IMR-90 (cell line): ENCODE measurements at regions not wholly inside any gene's neighbourhood (a gene's known extent, or its start where the extent isn't known, plus 50 kb on each side); places are given as distances from the start of the nearest gene placed in this dataset.
"Not testable (repeated sequence)": the region's sequence is repeated elsewhere in the genome, so short reads cannot be mapped to it uniquely, and the experiment has no call there.

Experiments used
- BHLHE40 ChIP-seq: fragments of 150-350 bp; IDR thresholded peaks from 2 replicates; pipeline ENCODE4 v1.6.1; 2016; ENCODE audit warnings: mild to moderate bottlenecking, low read depth, low read length
- CTCF ChIP-seq: conservative IDR thresholded peaks from 2 replicates; pipeline ENCODE4 v1.5.1; 2012; ENCODE audit warnings: mild to moderate bottlenecking, low read depth, low read length, improper control_type of control experiment
- MAFK ChIP-seq: IDR thresholded peaks from 2 replicates; pipeline ENCODE4 v1.6.1; 2012; ENCODE audit warnings: low read depth, low read length, improper control_type of control experiment
- POLR2A ChIP-seq: IDR thresholded peaks from 2 replicates; pipeline ENCODE4 v1.6.1; 2012; ENCODE audit warnings: mild to moderate bottlenecking, low read depth, low read length

- not testable (repeated sequence) for TF ChIP-seq POLR2A, CTCF, BHLHE40, MAFK
Observed at GRCh38 chr11:116666673-116667249, 106.0 kb downstream of the BUD13 start.
